ENCODE measurements at regions not wholly inside any gene's neighbourhood (a gene's known extent, or its start where the extent isn't known, plus 50 kb on each side); places are given as distances from the start of the nearest gene placed in this dataset.

DNA sequence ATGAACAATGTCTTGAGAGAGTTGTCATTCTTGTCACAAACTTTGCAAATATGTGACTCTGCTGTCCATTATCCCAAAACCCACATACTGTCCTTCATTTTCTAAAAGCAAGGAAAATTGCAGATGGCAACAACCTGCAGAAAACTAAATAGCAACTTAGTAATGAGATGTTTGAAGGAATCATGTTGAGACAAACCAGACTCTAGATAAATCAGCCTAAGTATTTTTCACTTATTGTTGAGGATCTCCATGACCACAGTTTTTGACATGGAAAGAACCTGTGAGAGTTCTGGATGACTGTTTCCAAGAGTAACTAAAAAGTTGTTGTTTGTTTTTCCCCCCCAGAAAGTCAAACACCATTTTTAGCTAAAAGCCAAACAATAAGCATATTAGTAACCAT lies 535.2 kb upstream of the ZNF608 start:
- DNase-seq: no peak

DNA sequence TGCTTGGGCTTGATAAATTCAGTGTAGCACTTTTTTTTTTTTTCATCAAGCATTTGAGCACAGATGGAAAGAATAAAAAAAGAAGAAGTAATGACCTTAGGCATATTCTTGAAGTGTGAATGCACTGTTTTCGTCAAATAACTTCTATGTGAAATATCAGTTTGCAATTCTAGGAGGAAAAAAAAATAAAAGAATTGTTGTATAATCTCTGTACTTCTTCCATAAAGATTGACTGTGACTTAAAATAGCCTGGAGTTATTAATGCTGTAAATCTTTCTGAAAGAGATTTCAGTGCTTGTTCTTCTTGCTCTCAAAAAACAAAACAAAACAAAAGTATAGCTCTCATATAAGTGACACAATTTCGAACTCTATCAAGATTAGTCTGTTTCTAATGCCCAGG lies 536.9 kb upstream of the ZNF608 start:
- DNase-seq: no peak

DNA sequence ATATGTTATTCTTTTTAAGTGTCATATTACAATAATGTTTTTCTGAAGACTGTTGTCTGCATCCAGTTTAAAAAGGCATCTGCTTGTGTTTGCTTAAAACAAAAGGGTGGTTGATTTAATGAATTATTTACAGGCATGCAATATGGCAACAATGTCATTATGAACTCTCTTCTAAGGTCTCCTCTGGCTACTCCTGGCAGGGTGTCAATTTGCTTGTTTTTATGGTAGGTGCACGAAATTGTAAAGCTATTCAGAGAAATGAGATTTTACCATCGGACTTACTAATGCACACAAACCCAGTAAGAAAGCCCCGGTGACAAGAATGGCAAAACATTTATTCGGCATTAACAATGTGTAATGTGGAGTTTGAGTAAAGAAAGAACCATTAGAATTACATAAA lies 539.8 kb upstream of the ZNF608 start:
- DNase-seq: no peak

DNA sequence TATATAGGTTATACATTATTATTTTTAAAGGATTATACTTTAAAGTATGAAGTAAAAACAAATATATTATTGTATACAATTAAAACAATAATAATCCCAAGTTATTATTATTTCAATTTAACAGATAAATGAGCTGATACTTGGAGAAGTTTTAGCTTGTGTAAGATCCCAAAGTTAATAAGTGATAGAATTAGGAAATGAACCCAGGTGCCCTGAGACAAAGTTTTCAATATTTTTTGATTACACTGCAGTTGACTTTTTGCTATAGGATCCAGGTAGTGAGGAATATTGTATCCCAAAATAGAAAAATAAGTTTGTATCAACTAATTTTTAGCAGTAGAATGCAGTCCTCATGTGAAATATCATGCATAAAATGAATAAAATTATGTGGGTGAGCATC lies 543.2 kb upstream of the ZNF608 start:
- no peak for DNase-seq

DNA sequence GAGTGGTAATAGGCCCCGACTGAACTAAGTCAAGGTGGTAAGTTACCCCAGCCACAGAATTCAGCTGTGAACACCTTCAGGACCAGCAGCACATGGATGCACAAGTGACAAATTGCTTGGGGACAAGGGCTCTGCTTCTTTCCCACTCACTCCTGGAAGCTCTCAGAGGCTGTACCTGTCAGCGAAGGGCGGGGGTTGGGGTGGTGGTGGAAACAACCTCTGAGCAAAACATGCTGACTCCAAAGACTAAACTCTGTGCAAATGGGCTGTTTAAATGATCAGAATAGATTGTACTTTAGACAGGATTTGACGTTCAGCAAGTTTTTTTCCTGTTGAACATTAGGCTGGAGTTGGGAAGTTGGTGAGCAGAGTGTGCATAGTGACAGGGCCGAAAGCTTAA lies 544.5 kb upstream of the ZNF608 start:
- no peak for DNase-seq

DNA sequence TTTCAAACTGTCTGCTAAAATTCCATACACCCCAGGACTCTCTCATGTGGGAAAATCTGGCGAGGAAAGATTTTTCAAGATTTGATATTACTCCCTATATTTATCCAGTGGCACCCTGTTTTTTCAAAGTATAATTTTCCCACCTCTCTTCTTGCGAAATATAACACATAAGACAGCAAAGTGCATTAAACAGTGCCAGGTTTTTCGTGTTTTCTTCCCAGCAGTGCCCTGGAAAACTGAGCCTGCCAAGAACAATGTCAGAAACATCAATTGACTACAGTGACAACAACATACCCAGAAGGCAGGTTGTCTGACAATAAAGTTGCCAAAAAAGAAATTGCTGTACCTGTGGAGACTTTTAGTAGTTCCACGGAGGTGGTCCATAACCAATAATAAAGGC lies 545.0 kb upstream of the ZNF608 start:
- no peak for DNase-seq

DNA sequence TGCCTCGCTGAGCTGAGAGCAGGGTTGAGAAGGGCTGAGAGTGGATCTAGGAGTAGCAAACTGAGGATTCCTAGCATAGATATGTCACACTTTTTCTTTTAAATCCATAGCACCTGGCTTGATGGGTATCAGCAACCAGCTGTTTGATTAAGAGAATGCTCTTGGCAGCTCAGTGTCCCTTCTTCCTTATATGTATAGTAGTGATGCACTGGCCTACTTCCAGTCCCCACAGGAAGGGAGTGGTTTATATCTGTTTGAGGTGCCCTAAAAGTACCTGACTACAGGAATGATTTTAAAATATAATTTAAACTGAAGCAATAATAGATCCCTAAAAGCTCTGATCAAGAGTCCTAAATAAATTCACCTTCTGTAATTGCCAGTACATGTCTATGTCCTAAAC lies 546.8 kb upstream of the ZNF608 start:
- no peak for DNase-seq

DNA sequence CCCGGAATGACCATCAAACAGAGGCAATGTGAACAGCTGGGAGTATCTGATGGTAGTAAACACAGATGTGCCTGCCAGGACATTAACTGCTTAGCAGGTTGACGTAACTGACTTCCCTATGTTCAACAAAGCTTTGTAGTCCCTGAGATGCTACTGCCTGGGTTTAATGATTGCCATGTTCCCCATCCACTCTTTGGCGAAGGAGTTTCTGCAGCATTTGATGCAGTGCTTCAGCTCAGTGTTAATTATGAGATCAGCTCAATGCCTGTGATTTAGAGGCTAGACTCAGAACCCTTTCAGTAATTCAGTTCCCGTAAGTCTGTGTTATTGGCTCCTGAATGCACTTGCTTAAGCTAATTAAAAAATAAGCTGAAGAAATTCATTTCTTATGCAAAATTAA lies 547.3 kb upstream of the ZNF608 start:
- no peak for DNase-seq

DNA sequence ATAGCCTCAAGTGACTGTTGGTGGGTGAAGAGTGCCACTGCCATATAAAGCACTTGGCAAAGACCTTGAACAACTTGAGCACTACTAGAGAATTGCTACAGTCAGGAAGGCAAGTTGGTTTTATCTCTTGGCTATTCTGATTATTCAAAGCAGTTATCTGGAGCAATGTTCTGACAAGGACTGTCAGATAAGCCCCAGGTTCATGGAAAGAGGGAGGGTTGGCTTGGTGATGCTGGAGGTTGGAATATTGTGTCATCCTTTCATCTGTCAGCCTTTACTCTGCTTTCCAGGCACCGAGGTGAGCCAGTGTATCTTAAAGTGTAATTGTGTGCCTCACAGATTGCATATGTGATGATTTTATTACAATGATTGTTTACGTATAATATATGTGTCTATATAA lies 548.4 kb upstream of the ZNF608 start:
- no peak for DNase-seq

DNA sequence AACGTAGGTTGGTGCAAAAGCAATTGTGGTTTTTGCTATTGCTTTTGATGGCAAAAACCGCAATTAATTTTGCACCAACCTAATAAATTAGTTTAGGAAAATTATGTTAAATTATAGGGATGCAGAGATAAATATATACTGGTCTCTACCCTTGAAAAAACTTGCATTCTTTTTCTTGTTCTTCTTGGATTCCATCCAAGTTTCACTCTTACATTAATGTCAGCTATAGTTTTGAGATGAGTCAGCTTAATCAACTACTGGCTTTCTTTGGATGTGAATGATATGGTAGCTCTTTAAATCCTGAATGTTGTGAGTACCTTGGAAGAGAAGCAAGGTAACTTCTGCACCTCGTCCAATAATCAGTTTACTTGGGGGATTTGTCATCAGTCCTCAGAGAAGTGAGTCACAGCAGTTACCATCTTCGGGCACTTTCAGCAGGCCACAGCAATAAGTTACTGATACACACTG lies 549.0 kb upstream of the ZNF608 start:
- no peak for DNase-seq

DNA sequence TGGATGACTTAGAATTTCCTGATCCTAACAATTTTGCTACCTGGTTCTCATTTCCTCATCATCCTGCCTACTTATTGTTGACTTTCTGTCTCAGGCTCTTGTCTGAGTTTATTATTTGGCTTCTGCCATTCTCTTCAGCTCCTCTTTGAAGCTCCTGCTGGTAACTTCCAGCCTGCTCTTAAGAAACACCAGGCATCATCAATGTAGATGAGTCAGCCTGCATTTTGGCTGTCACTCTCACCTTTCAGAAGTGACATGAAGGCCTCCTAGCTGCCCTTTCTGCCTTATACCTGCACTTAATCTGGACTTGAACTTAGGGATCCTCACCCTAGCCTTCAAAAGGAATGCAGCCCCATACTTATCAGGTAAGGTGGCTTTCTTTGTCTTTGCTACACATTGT lies 551.8 kb upstream of the ZNF608 start:
- no peak for DNase-seq

DNA sequence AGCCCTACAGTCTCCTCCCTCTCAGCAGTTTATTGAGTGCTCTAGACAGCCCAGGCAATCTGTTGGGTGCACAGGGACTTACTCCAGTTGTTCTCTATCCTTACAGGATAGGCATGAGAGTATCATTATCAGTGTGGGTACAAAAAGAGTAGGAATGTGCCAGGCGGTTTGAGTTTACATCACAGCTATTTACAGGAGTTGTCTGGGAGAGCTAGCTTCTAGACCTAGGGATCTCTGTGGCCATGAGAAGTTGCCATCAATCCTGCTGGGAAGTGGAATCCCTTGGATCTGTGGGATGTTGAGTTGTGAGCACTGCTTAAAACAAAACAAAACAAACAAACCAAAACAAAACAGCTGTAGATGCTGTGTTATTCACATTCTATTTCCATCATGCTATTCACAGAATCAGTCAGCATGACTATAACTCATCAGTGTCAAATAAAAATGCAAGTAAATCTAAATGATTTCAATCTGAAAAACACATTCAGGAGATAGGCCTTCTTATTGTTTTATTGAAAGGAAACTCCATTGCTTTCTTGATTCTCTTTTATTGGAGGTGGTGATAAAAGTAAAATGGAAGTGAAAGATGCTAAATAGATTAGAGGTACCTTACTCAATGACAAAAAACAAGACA lies 552.4 kb upstream of the ZNF608 start:
- no peak for DNase-seq

DNA sequence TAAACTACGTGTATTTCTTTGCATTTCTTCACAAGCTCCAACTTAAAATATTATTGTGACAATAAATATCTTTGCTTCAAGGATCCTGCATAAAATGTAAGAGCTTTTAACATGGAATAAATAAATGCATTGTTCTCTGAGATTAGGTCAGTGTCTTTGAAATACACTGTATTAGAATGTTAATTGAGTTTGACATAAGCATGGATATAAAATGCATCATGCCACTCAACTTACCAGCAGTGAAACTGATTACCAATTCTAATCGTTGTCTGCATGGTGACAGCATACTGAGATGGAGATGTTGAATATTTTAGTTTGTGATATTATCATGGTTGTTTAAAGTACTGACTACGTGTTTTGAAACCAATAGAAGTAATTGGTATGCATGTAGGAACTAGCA lies 555.3 kb upstream of the ZNF608 start:
- DNase-seq: no peak

DNA sequence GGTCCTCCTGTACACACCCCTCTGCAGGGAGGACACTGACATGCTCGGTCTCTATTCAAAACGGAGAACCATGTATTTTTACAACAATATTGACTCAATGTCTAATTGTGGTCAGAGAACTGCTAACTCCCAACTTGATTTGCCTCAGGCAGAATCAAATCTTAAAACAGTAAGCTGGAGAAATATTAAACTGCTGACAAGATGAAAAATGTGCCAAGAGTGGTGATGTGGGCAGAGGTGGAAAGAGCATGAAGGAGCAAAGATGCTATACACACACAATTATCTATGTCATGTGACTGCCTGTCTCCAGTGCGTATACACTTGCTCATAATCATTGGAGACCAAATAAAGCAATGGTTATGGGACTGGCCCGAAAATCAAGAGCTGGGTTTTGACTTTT lies 556.1 kb upstream of the ZNF608 start:
- no peak for DNase-seq

DNA sequence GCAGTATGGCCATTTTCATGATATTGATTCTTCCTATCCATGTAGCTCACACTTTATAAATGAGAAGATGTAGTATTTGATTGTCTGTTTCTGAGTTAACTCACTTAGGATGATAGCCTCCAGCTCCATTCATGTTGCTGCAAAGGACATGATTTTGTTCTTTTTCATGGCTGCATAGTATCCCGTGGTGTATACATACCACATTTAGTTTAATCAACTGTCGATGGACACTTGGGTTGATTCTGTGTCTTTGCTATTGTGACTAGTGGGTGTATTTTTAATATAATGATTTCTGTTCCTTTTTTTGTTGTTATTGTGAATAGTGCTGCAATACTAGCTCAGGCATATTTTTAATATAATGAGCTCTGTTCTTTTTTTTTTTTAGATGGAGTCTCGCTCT lies 560.3 kb upstream of the ZNF608 start:
- no peak for DNase-seq

DNA sequence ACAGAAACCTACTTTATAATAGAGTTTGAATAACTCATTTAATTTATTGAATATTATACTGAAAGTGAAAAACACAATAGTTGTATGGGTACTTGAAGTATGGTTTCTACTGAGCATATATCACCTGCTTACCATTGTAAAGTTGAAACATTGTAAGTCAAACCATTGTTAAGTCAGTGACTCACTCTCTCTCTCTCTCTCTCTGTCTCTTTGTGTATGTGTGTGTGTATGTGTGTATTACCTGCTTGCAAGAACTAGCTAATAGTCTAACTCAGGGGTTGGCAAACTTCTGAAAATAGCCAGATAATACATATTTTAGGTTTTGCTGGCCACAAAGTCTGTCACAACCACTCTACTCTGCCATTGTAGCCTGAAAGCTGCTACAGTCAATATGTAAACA lies 564.3 kb upstream of the ZNF608 start:
- DNase-seq: no peak

DNA sequence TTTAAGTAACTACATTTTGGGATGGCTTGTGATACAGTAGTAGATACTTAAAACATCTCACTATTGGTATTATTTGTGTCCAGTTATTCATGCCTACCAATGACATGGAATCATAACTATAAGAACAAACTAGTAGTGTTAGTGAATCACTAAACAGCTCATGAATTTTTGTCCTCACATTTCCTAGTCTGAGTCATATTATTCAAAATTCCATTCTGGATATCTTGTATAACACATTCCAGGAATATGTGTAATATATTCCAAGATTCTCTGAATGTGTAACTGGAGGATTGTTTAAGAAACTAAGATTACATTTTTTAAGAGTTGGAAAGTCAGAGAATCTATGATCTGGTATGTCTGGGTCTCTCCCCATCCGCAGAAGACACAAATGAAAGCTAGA lies 565.3 kb upstream of the ZNF608 start:
- no peak for DNase-seq

DNA sequence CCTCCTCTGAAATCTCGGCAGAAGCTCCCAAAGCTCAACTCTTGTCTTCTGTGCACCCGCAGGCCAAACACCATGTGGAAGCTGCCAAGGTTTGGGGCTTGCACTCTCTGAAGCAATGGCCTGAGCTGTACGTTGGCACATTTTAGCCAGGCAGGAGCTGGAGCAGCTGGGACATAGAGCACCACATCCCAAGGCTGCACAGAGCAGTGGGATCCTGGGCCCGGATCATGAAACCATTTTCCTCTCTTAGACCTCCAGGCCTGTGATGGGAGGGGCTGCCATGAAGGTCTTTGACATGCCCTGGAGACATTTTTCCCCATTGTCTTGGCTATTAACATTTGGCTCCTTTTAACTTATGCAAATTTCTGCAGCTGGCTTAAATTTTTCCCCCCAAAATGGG lies 567.1 kb upstream of the ZNF608 start:
- no peak for DNase-seq

DNA sequence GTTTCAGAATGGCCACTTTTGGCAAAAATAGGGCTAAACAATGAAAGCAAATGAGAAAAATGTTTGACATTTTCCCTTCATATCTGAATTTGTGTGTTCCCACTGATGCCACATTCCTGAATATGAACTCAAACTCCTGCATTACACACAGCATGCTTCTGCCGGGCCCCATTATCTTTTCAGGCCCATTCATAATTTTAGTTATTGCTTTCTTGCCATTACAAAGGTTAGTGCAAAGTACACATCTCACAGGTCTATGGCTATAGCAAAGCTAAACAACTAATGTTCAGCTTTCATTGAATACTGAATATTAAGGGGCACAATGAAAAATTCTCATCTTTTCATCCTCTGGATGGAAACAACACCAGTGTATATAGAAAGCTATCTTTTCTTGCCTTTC lies 568.9 kb upstream of the ZNF608 start:
- DNase-seq: no peak

DNA sequence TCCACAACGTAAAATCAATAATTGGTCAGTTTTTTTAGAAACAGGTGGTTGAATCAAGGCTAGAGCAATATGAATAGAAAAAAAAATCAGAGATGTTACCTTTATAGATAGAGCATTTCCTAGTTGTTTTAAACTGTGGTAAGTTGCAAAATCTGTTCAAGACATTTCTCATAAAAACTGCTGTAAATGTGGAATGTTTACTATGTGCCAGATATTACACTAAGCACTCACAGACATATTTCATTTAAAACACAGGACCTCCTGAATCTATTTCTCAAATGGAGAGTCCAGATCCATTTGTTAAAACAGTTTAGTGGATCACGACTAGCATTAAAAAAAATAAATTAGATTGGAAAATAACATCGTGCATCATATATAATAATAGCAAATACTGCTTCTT lies 570.0 kb upstream of the ZNF608 start:
- no peak for DNase-seq

DNA sequence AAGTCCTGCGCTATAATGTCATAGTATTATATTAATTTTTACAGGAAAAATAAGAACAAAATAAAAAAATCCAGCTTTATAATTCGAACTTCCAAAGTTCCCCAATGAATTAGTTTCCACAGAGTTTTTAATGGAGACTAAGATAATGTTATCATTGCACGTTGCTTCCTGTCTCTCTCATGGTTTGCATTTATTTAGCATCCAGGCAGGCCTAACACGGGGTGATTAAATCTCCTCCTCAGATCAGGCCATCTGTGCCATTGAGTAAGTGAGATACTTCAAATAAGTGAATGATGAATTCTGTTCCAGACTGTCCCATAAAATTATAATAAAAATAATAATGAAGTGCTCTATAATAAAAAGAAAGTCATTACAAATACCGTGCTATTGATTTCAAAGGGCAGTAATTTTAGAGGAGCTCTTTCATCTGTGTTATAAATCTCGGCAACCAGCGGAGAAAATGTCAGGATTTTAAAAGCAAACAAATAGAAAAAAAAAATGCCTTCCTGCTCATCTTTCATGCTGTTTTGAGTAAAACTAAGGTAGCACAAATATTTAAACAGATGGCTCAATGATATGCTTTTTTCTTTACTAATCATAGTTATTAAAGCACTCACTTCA lies 570.6 kb upstream of the ZNF608 start:
- DNase-seq: no peak

DNA sequence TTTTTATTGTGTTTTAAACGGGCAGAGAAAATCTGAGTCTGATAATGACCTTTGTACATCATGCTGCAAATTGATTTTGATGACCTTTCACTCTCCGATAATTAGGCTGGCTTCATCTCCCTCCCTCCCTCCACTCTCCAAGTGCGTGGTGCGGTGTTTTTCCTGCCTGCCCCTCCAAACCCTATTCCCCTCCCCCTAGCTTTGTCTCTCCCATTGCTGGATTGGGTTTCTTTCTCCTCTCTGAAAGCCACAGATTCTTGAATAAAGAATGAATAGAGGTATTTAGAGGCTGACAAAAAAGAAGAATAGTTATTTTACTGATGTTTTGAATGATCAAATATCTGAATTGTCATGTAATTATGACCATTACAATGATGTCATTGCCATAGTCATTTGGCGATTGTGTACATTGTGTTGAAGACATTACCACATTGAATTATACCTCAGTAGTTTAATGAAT lies 571.1 kb upstream of the ZNF608 start:
- DNase-seq: no peak

DNA sequence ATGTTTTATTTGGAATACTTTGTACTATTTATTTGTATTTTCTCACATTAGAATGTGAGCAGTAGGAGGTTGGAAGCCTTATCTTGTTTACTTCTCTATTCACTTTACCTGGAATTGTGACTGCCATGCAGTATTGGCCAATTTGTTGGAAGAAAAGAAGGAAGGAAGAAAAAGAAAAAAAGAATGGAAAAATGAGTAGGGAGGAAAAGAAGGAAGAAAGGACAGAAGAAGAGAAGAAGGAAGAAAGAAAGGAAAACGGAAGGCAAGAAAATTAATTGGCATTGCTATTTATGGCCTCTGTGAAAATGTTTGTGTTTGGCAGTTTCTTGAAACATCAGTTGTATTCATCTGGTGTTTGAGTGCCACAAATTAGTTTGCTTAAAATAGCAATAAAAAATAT lies 575.2 kb upstream of the ZNF608 start:
- no peak for DNase-seq

DNA sequence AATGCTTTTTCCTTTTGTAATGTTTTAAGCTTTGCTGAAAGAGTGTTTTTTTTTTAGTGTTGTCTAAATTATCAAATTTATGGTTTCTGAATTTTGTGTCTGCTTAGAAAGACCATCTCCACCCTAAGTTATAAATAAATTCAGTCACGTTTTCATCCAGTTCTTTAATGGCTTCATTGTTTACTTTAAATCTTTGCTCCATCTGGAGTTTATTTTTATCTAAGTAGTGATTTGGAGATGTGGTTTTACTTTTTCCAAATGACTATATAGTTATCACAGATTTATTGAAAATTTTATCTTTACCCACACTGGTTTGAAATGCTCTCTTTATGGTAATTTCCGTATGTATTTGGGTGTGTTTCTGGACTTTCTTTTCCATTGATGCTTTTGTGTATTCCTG lies 577.2 kb upstream of the ZNF608 start:
- no peak for DNase-seq
